ENCODE measurements at regions not wholly inside any gene's neighbourhood (a gene's known extent, or its start where the extent isn't known, plus 50 kb on each side); places are given as distances from the start of the nearest gene placed in this dataset.

DNA sequence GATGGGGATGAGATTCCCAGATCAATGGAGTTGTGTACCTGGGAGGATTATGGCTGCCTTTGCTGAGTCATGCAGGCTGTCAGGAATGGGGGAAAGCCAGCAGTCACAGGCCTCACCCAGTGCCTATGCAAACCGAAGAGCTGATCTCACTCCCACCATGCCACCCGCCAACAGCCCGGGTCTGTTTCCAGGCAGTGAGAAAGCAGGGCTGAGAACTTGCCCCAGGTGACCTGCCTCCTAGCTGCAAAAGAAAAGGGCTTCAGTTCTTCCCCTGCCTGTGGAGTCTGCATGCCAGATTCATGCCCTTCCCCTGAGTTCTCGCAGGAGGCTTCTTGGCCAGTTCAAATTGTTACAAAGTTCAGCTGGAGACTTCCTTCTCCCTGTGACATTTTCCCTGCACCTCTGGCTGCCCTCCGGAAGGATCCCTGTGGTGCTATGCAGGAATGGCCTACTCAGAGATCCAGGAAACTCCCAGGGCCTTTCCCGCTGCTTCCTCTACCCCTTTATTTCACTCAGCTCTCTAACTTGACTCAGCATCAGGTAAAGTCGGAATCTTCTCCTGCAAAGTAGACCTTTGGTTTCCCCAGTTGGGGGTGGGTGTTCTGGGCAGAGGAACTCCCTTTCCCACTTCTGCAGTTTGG lies 71.5 kb upstream of the B3GAT2 start:
- Histone ChIP-seq H3K9me3 (ENCODE audit: control insufficient read depth, low read length) (no peaks in the 10 kb centered on the region), H3K4me3 (ENCODE audit: insufficient read depth in 1 of 2, low read depth in 1 of 2, low read length in 2 of 2) (no peak overlapping the region), H2BK5ac (ENCODE audit: low read depth, low read length, poor library complexity, severe bottlenecking) (no peak overlapping the region), H3K27ac (ENCODE audit: low read length, poor library complexity, severe bottlenecking) (no peak overlapping the region), H2AFZ (ENCODE audit: low read depth, low read length) (no peak overlapping the region), H3K79me1 (replicated peaks; ENCODE audit: low read length, poor library complexity, severe bottlenecking) (no peaks in the 10 kb centered on the region), H3K4me2 (ENCODE audit: low read length, poor library complexity, severe bottlenecking) (no peak overlapping the region), H2BK15ac (ENCODE audit: low read depth, poor library complexity, severe bottlenecking) (no peak overlapping the region), H2BK12ac (ENCODE audit: low read length in 2 of 2) (peak overlapping the region in 1 of 2 experiments; percentile 59), H2BK120ac (ENCODE audit: low read depth, low read length) (no peak overlapping the region), H2AK5ac (ENCODE audit: low read length, severe bottlenecking) (no peak overlapping the region), H3K36me3 (ENCODE audit: control insufficient read depth in 1 of 2, insufficient read depth in 2 of 2, low read depth in 1 of 2, low read length in 2 of 2) (no peaks in the 10 kb centered on the region), H4K91ac (ENCODE audit: low read length) (no peak overlapping the region), H3K4me1 (ENCODE audit: control insufficient read depth, insufficient read depth, low read depth, low read length) (peaks cover 8% of the 10 kb centered on the region), H3K18ac (ENCODE audit: low read depth in 1 of 2, low read length in 2 of 2) (no peak overlapping the region), H3K27me3 (ENCODE audit: control insufficient read depth in 1 of 2, insufficient read depth in 1 of 2, low read length in 2 of 2) (no peaks in the 10 kb centered on the region), H3K14ac (ENCODE audit: low read length in 2 of 2) (no peak overlapping the region), H3K23ac (ENCODE audit: low read length in 2 of 2) (peak overlapping the region in 1 of 2 experiments; percentile 72), H3K4ac (ENCODE audit: low read depth in 1 of 2, low read length in 2 of 2) (no peak overlapping the region), H3K9ac (ENCODE audit: low read length) (no peak overlapping the region), H4K8ac (ENCODE audit: low read length) (no peak overlapping the region)
- no peak for DNase-seq
- WGBS, result 81% methylated on average over 6 of the region's 7 CpGs

DNA sequence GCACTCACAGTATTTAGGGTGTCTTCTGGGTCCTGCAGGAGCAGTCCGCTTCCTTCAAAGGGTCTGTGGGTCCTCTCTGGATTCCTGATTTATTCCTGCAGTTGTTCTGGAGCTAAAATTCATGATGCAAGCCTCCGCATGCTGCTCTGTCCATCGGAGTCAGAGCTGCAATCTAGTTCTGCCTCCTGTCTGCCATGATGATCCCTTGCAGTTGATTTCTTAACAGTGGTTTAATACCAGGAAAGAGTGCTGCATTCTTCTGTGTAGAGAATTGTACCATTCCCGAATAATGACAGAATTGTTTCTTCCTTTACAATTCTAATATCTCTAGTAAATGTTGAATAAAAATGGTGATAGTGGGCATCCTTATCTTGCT lies 72.0 kb upstream of the B3GAT2 start:
- H3K4me3 ChIP-seq (ENCODE audit: insufficient read depth in 1 of 2, low read depth in 1 of 2, low read length in 2 of 2), result no peak overlapping the region

DNA sequence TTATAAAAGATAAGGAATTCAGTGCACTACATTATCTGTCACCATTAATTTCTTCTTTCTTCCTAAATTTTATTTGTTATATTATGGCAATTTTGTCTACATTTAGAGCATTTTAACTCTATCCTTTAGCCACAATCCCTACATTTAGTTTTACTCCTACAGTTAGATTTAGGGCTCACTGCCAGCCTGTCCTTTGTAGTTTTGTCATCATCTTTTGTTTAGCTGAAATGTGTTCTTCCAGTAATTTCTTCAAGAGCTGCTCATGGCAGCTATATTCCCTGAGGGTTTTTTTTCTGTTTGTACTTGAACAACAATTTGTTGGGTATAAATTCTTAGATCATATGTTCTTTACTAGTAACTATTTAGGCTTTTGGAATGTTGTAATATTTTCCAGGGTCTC lies 72.7 kb upstream of the B3GAT2 start:
- H3K27ac ChIP-seq (ENCODE audit: low read length, poor library complexity, severe bottlenecking), result no peak overlapping the region
- no peak overlapping the region for H2AK5ac ChIP-seq (ENCODE audit: low read length, severe bottlenecking)

More for the DNA sequence above, 72.0 kb upstream of the B3GAT2 start:
- DNase-seq, result no peak
- Histone ChIP-seq H2BK12ac (ENCODE audit: low read length in 2 of 2) (no peak overlapping the region), H2AK5ac (ENCODE audit: low read length, severe bottlenecking) (no peak overlapping the region), H3K4me1 (ENCODE audit: control insufficient read depth, insufficient read depth, low read depth, low read length) (peaks cover 8% of the 10 kb centered on the region), H2BK15ac (ENCODE audit: low read depth, poor library complexity, severe bottlenecking) (no peak overlapping the region), H3K9ac (ENCODE audit: low read length) (no peak overlapping the region), H2AFZ (ENCODE audit: low read depth, low read length) (no peak overlapping the region), H3K36me3 (ENCODE audit: control insufficient read depth in 1 of 2, insufficient read depth in 2 of 2, low read depth in 1 of 2, low read length in 2 of 2) (no peaks in the 10 kb centered on the region), H3K27ac (ENCODE audit: low read length, poor library complexity, severe bottlenecking) (no peak overlapping the region), H2BK120ac (ENCODE audit: low read depth, low read length) (no peak overlapping the region), H3K27me3 (ENCODE audit: control insufficient read depth in 1 of 2, insufficient read depth in 1 of 2, low read length in 2 of 2) (no peaks in the 10 kb centered on the region), H4K91ac (ENCODE audit: low read length) (no peak overlapping the region), H3K4ac (ENCODE audit: low read depth in 1 of 2, low read length in 2 of 2) (no peak overlapping the region), H3K14ac (ENCODE audit: low read length in 2 of 2) (no peak overlapping the region), H3K23ac (ENCODE audit: low read length in 2 of 2) (no peak overlapping the region), H4K8ac (ENCODE audit: low read length) (no peak overlapping the region), H2BK5ac (ENCODE audit: low read depth, low read length, poor library complexity, severe bottlenecking) (no peak overlapping the region), H3K79me1 (replicated peaks; ENCODE audit: low read length, poor library complexity, severe bottlenecking) (no peaks in the 10 kb centered on the region), H3K18ac (ENCODE audit: low read depth in 1 of 2, low read length in 2 of 2) (no peak overlapping the region), H3K4me2 (ENCODE audit: low read length, poor library complexity, severe bottlenecking) (no peak overlapping the region), H3K9me3 (ENCODE audit: control insufficient read depth, low read length) (no peaks in the 10 kb centered on the region)
- 100% methylated on average over 3 of the region's 4 CpGs for WGBS

DNA sequence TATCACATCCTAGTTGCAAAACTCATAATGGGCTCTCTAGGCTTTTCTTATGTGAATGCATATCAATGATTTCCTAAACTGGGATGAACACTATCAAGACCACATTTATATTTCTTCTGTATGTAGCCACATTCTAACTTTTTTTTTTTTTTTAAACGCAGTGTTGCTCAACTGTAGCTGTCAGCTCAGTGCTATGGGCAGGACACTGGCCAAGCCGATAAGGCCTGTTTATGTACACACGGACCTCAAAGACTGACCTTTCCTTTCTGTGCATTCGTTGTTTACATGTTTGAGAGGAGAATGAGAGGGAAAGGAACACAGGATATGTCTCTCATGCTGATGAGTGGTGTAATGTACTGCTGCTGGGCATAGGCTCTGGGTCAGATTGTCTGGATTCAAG lies 75.1 kb upstream of the B3GAT2 start:
- Histone ChIP-seq H3K27ac (ENCODE audit: low read length, poor library complexity, severe bottlenecking) (no peak overlapping the region), H2AFZ (ENCODE audit: low read depth, low read length) (no peak overlapping the region), H3K9me3 (ENCODE audit: control insufficient read depth, low read length) (no peaks in the 10 kb centered on the region), H3K79me1 (replicated peaks; ENCODE audit: low read length, poor library complexity, severe bottlenecking) (no peaks in the 10 kb centered on the region), H2BK15ac (ENCODE audit: low read depth, poor library complexity, severe bottlenecking) (no peak overlapping the region), H3K4me3 (ENCODE audit: insufficient read depth in 1 of 2, low read depth in 1 of 2, low read length in 2 of 2) (no peak overlapping the region), H4K91ac (ENCODE audit: low read length) (no peak overlapping the region), H3K36me3 (ENCODE audit: control insufficient read depth in 1 of 2, insufficient read depth in 2 of 2, low read depth in 1 of 2, low read length in 2 of 2) (no peaks in the 10 kb centered on the region), H3K14ac (ENCODE audit: low read length in 2 of 2) (no peak overlapping the region), H3K18ac (ENCODE audit: low read depth in 1 of 2, low read length in 2 of 2) (no peak overlapping the region), H3K4me1 (ENCODE audit: control insufficient read depth, insufficient read depth, low read depth, low read length) (peaks cover 8% of the 10 kb centered on the region), H3K4me2 (ENCODE audit: low read length, poor library complexity, severe bottlenecking) (no peak overlapping the region), H2BK120ac (ENCODE audit: low read depth, low read length) (no peak overlapping the region), H3K27me3 (ENCODE audit: control insufficient read depth in 1 of 2, insufficient read depth in 1 of 2, low read length in 2 of 2) (peaks cover 0 to 5% of the 10 kb centered on the region in 2 experiments), H3K23ac (ENCODE audit: low read length in 2 of 2) (no peak overlapping the region), H4K8ac (ENCODE audit: low read length) (no peak overlapping the region), H2BK12ac (ENCODE audit: low read length in 2 of 2) (no peak overlapping the region), H2AK5ac (ENCODE audit: low read length, severe bottlenecking) (no peak overlapping the region), H2BK5ac (ENCODE audit: low read depth, low read length, poor library complexity, severe bottlenecking) (no peak overlapping the region), H3K4ac (ENCODE audit: low read depth in 1 of 2, low read length in 2 of 2) (no peak overlapping the region), H3K9ac (ENCODE audit: low read length) (no peak overlapping the region)
- peak; percentile 75 for DNase-seq
- WGBS, result 2% methylated on average over 4 of the region's 4 CpGs

More for the DNA sequence above, 72.7 kb upstream of the B3GAT2 start:
- no peak overlapping the region for H3K9ac ChIP-seq (ENCODE audit: low read length)
- H2BK120ac ChIP-seq (ENCODE audit: low read depth, low read length), result no peak overlapping the region
- no peak overlapping the region for H3K18ac ChIP-seq (ENCODE audit: low read depth in 1 of 2, low read length in 2 of 2)
- DNase-seq, result no peak
- no peak overlapping the region for H2BK15ac ChIP-seq (ENCODE audit: low read depth, poor library complexity, severe bottlenecking)
- no peak overlapping the region for H3K23ac ChIP-seq (ENCODE audit: low read length in 2 of 2)
- no peak overlapping the region for H3K4ac ChIP-seq (ENCODE audit: low read depth in 1 of 2, low read length in 2 of 2)
- no peaks in the 10 kb centered on the region for H3K36me3 ChIP-seq (ENCODE audit: control insufficient read depth in 1 of 2, insufficient read depth in 2 of 2, low read depth in 1 of 2, low read length in 2 of 2)
- no peak overlapping the region for H2AFZ ChIP-seq (ENCODE audit: low read depth, low read length)
- H3K27me3 ChIP-seq (ENCODE audit: control insufficient read depth in 1 of 2, insufficient read depth in 1 of 2, low read length in 2 of 2), result no peaks in the 10 kb centered on the region
- no peak overlapping the region for H4K8ac ChIP-seq (ENCODE audit: low read length)
- H3K4me2 ChIP-seq (ENCODE audit: low read length, poor library complexity, severe bottlenecking), result no peak overlapping the region
- no peaks in the 10 kb centered on the region for H3K79me1 ChIP-seq (replicated peaks; ENCODE audit: low read length, poor library complexity, severe bottlenecking)
- no peak overlapping the region for H3K4me3 ChIP-seq (ENCODE audit: insufficient read depth in 1 of 2, low read depth in 1 of 2, low read length in 2 of 2)
- H3K4me1 ChIP-seq (ENCODE audit: control insufficient read depth, insufficient read depth, low read depth, low read length), result peaks cover 8% of the 10 kb centered on the region
- H3K14ac ChIP-seq (ENCODE audit: low read length in 2 of 2), result no peak overlapping the region
- H2BK12ac ChIP-seq (ENCODE audit: low read length in 2 of 2), result no peak overlapping the region
- no peak overlapping the region for H4K91ac ChIP-seq (ENCODE audit: low read length)
- H2BK5ac ChIP-seq (ENCODE audit: low read depth, low read length, poor library complexity, severe bottlenecking), result no peak overlapping the region
- H3K9me3 ChIP-seq (ENCODE audit: control insufficient read depth, low read length), result no peaks in the 10 kb centered on the region

Data from mesenchymal stem cell (in vitro differentiated cells and primary cell).